Fibroblast of lung (primary cell): ENCODE measurements at regions not wholly inside any gene's neighbourhood (a gene's known extent, or its start where the extent isn't known, plus 50 kb on each side); places are given as distances from the start of the nearest gene placed in this dataset.

Experiments
- DNase-seq, 2 donors: peaks; one replicate each; pipeline versions ENCODE4 v3.0.0 to v3.0.0-alpha.2; 2010; ENCODE audit warnings: low read depth in 2 of 2
- H2AFZ ChIP-seq: 2 replicates; pipeline ENCODE4 v1.5.1; 2012; ENCODE audit warnings: low read length, control low read depth, inconsistent platforms
- H3K27ac ChIP-seq: 2 replicates; pipeline ENCODE4 v1.5.1; 2011; ENCODE audit warnings: low read length, control low read depth; ENCODE audit not compliant: insufficient read depth
- H3K27me3 ChIP-seq: 2 replicates; pipeline ENCODE4 v1.5.1; 2011; ENCODE audit warnings: mild to moderate bottlenecking, low read length; ENCODE audit not compliant: control insufficient read depth, insufficient read depth
- H3K36me3 ChIP-seq: 2 replicates; pipeline ENCODE4 v1.5.1; 2011; ENCODE audit warnings: low read length; ENCODE audit not compliant: control insufficient read depth, insufficient read depth
- H3K4me1 ChIP-seq: 2 replicates; pipeline ENCODE4 v1.5.1; 2011; ENCODE audit warnings: low read length; ENCODE audit not compliant: control insufficient read depth, insufficient read depth; ENCODE audit errors: extremely low read depth
- H3K4me2 ChIP-seq: 2 replicates; pipeline ENCODE4 v1.5.1; 2011; ENCODE audit warnings: low read length, control low read depth; ENCODE audit not compliant: insufficient read depth; ENCODE audit errors: extremely low read depth
- H3K4me3 ChIP-seq, 4 experiments: fragments of 200-600 bp in 1 of 4; sonication (generic) in 1 of 4; replicated peaks in 1 of 4; 2 replicates each; pipeline ENCODE4 v1.5.1; 2011 to 2016; ENCODE audit warnings: low read length in 4 of 4, low read depth in 3 of 4, mild to moderate bottlenecking in 3 of 4, control low read depth in 2 of 4, inconsistent platforms in 1 of 4, mixed read lengths in 1 of 4; ENCODE audit not compliant: insufficient read depth in 1 of 4; ENCODE audit errors: control extremely low read depth in 1 of 4
- H3K79me2 ChIP-seq: 2 replicates; pipeline ENCODE4 v1.5.1; 2012; ENCODE audit warnings: mild to moderate bottlenecking, low read length, inconsistent platforms; ENCODE audit not compliant: control insufficient read depth, insufficient read depth
- H3K9ac ChIP-seq: 2 replicates; pipeline ENCODE4 v1.5.1; 2011; ENCODE audit warnings: mild to moderate bottlenecking, low read length, control low read depth; ENCODE audit not compliant: insufficient read depth
- H3K9me3 ChIP-seq: 2 replicates; pipeline ENCODE4 v1.5.1; 2012; ENCODE audit warnings: low read depth, low read length; ENCODE audit not compliant: control insufficient read depth, insufficient read depth
- H4K20me1 ChIP-seq: 2 replicates; pipeline ENCODE4 v1.5.1; 2011; ENCODE audit warnings: low read length; ENCODE audit not compliant: control insufficient read depth, insufficient read depth; ENCODE audit errors: extremely low read depth
- EZH2 ChIP-seq: IDR thresholded peaks from 2 replicates; pipeline ENCODE4 v1.5.1; 2012; ENCODE audit warnings: low read length, control low read depth, mild to moderate bottlenecking; ENCODE audit errors: missing control alignments
- TF ChIP-seq, protein P1 (sequence below), 2 donors: IDR thresholded peaks in 1 of 2; conservative IDR thresholded peaks in 1 of 2; 1 replicate in 1 of 2; 2 replicates in 1 of 2; pipeline ENCODE4 v1.5.1; 2011 to 2012; ENCODE audit warnings: low read length in 2 of 2, control low read depth in 1 of 2, inconsistent platforms in 1 of 2, low read depth in 1 of 2, mild to moderate bottlenecking in 1 of 2

- Histone ChIP-seq H3K4me1 (no peaks in the 10 kb centered on the region), H2AFZ (no peak overlapping the region), H4K20me1 (no peaks in the 10 kb centered on the region), H3K36me3 (no peaks in the 10 kb centered on the region), H3K4me2 (no peak overlapping the region), H3K9me3 (no peaks in the 10 kb centered on the region), H3K27me3 (no peaks in the 10 kb centered on the region), H3K4me3 (no peak overlapping the region), H3K79me2 (no peaks in the 10 kb centered on the region), H3K27ac (no peak overlapping the region), H3K9ac (no peak overlapping the region)
- DNase-seq = no peak
- TF ChIP-seq, protein P1, sequence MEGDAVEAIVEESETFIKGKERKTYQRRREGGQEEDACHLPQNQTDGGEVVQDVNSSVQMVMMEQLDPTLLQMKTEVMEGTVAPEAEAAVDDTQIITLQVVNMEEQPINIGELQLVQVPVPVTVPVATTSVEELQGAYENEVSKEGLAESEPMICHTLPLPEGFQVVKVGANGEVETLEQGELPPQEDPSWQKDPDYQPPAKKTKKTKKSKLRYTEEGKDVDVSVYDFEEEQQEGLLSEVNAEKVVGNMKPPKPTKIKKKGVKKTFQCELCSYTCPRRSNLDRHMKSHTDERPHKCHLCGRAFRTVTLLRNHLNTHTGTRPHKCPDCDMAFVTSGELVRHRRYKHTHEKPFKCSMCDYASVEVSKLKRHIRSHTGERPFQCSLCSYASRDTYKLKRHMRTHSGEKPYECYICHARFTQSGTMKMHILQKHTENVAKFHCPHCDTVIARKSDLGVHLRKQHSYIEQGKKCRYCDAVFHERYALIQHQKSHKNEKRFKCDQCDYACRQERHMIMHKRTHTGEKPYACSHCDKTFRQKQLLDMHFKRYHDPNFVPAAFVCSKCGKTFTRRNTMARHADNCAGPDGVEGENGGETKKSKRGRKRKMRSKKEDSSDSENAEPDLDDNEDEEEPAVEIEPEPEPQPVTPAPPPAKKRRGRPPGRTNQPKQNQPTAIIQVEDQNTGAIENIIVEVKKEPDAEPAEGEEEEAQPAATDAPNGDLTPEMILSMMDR (conservative IDR thresholded peaks at IDR 0.05 in 1 of 2, IDR thresholded peaks at IDR 0.05 in 1 of 2; ENCODE audit: low read depth in 1 of 2, low read length in 2 of 2) = no peak
- no peak for TF ChIP-seq EZH2
Measured at GRCh38 chr20:47865451-47865850, 80.2 kb upstream of the SULF2 start.

DNA sequence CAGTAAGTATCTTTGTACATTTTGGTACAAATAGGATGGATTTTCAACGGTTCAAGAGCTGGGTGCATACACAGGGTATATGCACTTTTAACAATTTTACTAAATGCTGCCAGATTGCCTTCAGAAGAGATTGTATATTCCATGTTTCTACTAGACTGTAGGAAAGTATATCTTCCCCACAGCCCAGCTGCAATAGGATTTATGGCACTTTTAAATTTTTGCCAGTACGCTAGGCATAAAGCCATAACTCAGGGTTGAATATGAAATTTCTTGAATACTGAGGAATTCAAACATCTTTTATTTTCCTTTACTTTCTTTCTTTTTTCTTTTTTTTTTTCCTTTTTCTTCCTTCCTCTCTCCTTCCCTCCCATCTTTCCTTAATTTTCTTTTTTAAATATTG, 78.7 kb upstream of the SULF2 start:
- TF ChIP-seq, protein P1 (conservative IDR thresholded peaks at IDR 0.05 in 1 of 2, IDR thresholded peaks at IDR 0.05 in 1 of 2; ENCODE audit: low read depth in 1 of 2, low read length in 2 of 2) = no peak
- no peak for TF ChIP-seq EZH2
- no peaks in the 10 kb centered on the region for H3K36me3 ChIP-seq
- H3K4me3 ChIP-seq = no peak overlapping the region
- no peak overlapping the region for H3K9ac ChIP-seq
- H3K27ac ChIP-seq = no peak overlapping the region
- H3K9me3 ChIP-seq = no peaks in the 10 kb centered on the region
- H4K20me1 ChIP-seq = no peaks in the 10 kb centered on the region
- no peaks in the 10 kb centered on the region for H3K79me2 ChIP-seq
- H2AFZ ChIP-seq = no peak overlapping the region
- no peak overlapping the region for H3K4me2 ChIP-seq
- DNase-seq = no peak
- no peaks in the 10 kb centered on the region for H3K4me1 ChIP-seq
- no peaks in the 10 kb centered on the region for H3K27me3 ChIP-seq

- H2AFZ ChIP-seq = no peak overlapping the region
- H3K79me2 ChIP-seq = no peaks in the 10 kb centered on the region
- H3K9ac ChIP-seq = no peak overlapping the region
- H3K27me3 ChIP-seq = no peaks in the 10 kb centered on the region
- H3K9me3 ChIP-seq = no peaks in the 10 kb centered on the region
- no peak overlapping the region for H3K4me2 ChIP-seq
- no peak for DNase-seq
- TF ChIP-seq, protein P1 (conservative IDR thresholded peaks at IDR 0.05 in 1 of 2, IDR thresholded peaks at IDR 0.05 in 1 of 2; ENCODE audit: low read depth in 1 of 2, low read length in 2 of 2) = no peak
- no peak for TF ChIP-seq EZH2
- H3K4me1 ChIP-seq = no peaks in the 10 kb centered on the region
- no peak overlapping the region for H3K4me3 ChIP-seq
- H3K27ac ChIP-seq = no peak overlapping the region
- H4K20me1 ChIP-seq = no peaks in the 10 kb centered on the region
- no peaks in the 10 kb centered on the region for H3K36me3 ChIP-seq
Measured at GRCh38 chr20:47863315-47863965, 78.2 kb upstream of the SULF2 start.
